Upper lobe of left lung (tissue), 4 donors: ENCODE measurements at regions not wholly inside any gene's neighbourhood (a gene's known extent, or its start where the extent isn't known, plus 50 kb on each side); places are given as distances from the start of the nearest gene placed in this dataset.
"Not testable (repeated sequence)": the region's sequence is repeated elsewhere in the genome, so short reads cannot be mapped to it uniquely, and the experiment has no call there.

Experiments
- CTCF ChIP-seq, 6 experiments: fragments of 450-650 bp in 4 of 6; fragments of 200-600 bp in 2 of 6; sonication (generic) in 2 of 6; IDR thresholded peaks; one replicate each; pipeline ENCODE4 v1.5.1; 2016 to 2019; ENCODE audit warnings: antibody characterized with exemption in 6 of 6
- EP300 ChIP-seq, 4 donors: sonication (generic); formaldehyde crosslinking; IDR thresholded peaks; one replicate each; pipeline ENCODE4 v1.5.1; 2017; ENCODE audit warnings: antibody characterized with exemption in 4 of 4, control low read depth in 2 of 4
- POLR2A ChIP-seq, 4 donors: fragments of 450-650 bp; IDR thresholded peaks; one replicate each; pipeline ENCODE4 v1.5.1; 2016 to 2017; ENCODE audit warnings: antibody characterized with exemption in 4 of 4, mild to moderate bottlenecking in 2 of 4

- not testable (repeated sequence) for TF ChIP-seq CTCF, POLR2A, EP300 (IDR thresholded peaks at IDR 0.05)
These were observed 101.2 kb upstream of the VOPP1 start for GRCh38 chr7:55673525-55673924.
